ENCODE measurements at regions not wholly inside any gene's neighbourhood (a gene's known extent, or its start where the extent isn't known, plus 50 kb on each side); places are given as distances from the start of the nearest gene placed in this dataset.

GRCh38 chr9:2907411-2907810 lies 63.5 kb upstream of the PUM3 start:
- no peaks in the 10 kb centered on the region for H3K36me3 ChIP-seq
- no peaks in the 10 kb centered on the region for H3K9me3 ChIP-seq
- no peak overlapping the region for H3K27ac ChIP-seq
- ATAC-seq: no peak
- no peaks in the 10 kb centered on the region for H3K27me3 ChIP-seq
- no peak for TF ChIP-seq CTCF (IDR thresholded peaks at IDR 0.05)
- intact Hi-C loops (cut with DNase I): no loop called here
- DNase-seq: no peak
- H3K4me3 ChIP-seq: no peak overlapping the region
- H3K4me1 ChIP-seq: no peaks in the 10 kb centered on the region

GRCh38 chr9:2904242-2904930 lies 60.5 kb upstream of the PUM3 start:
- H3K9me3 ChIP-seq: peaks cover 0 to 2% of the 10 kb centered on the region in 2 donors
- ATAC-seq (no peak), DNase-seq (no peak)
- intact Hi-C loops (cut with DNase I): no loop called here
- no peak overlapping the region for H3K27ac ChIP-seq
- H3K27me3 ChIP-seq: no peaks in the 10 kb centered on the region
- no peaks in the 10 kb centered on the region for H3K36me3 ChIP-seq
- no peak overlapping the region for H3K4me3 ChIP-seq
- no peak for TF ChIP-seq CTCF (IDR thresholded peaks at IDR 0.05)
- no peaks in the 10 kb centered on the region for H3K4me1 ChIP-seq

Measured in left lung (tissue), 4 donors.